MM.1S (cell line): ENCODE measurements at regions not wholly inside any gene's neighbourhood (a gene's known extent, or its start where the extent isn't known, plus 50 kb on each side); places are given as distances from the start of the nearest gene placed in this dataset.
"Not testable (repeated sequence)": the region's sequence is repeated elsewhere in the genome, so short reads cannot be mapped to it uniquely, and the experiment has no call there.

Experiments
- DNase-seq: peaks from one replicate; pipeline ENCODE4 v3.0.0-alpha.2; 2015
- H2AFZ ChIP-seq: fragments of 300-600 bp; sonication (generic); 2 replicates; pipeline ENCODE4 v1.6.0; 2016; ENCODE audit warnings: antibody characterized with exemption, low read length
- H3F3A ChIP-seq: fragments of 300-600 bp; sonication (generic); 2 replicates; pipeline ENCODE4 v1.6.1; 2016; ENCODE audit warnings: mild to moderate bottlenecking, antibody characterized with exemption, low read length, moderate library complexity, mixed read lengths; ENCODE audit not compliant: insufficient read depth
- H3K27ac ChIP-seq: fragments of 300-600 bp; sonication (generic); 2 replicates; pipeline ENCODE4 v1.5.1; 2016; ENCODE audit warnings: mild to moderate bottlenecking, low read length
- H3K27me3 ChIP-seq: fragments of 300-600 bp; sonication (generic); replicated peaks from 2 replicates; pipeline ENCODE4 v1.6.0; 2016; ENCODE audit warnings: low read length; ENCODE audit not compliant: insufficient read depth
- H3K36me3 ChIP-seq: fragments of 300-600 bp; sonication (generic); replicated peaks from 2 replicates; pipeline ENCODE4 v1.6.1; 2016; ENCODE audit warnings: mild to moderate bottlenecking, low read length, mixed read lengths; ENCODE audit not compliant: insufficient read depth
- H3K4me1 ChIP-seq: fragments of 300-600 bp; sonication (generic); 2 replicates; pipeline ENCODE4 v1.6.1; 2016; ENCODE audit warnings: low read length, mixed read lengths
- H3K4me2 ChIP-seq: fragments of 300-600 bp; sonication (generic); 2 replicates; pipeline ENCODE4 v1.6.0; 2016; ENCODE audit warnings: low read depth, low read length
- H3K4me3 ChIP-seq: fragments of 300-600 bp; sonication (generic); 2 replicates; pipeline ENCODE4 v1.5.1; 2016; ENCODE audit warnings: low read length, mixed read lengths
- H3K79me2 ChIP-seq: fragments of 300-600 bp; sonication (generic); 2 replicates; pipeline ENCODE4 v1.6.1; 2016; ENCODE audit warnings: mixed run types, low read length, mixed read lengths
- H3K9ac ChIP-seq: fragments of 300-600 bp; sonication (generic); 2 replicates; pipeline ENCODE4 v1.6.1; 2016; ENCODE audit warnings: low read length, mixed read lengths
- H3K9me2 ChIP-seq: fragments of 300-600 bp; sonication (generic); replicated peaks from 2 replicates; pipeline ENCODE4 v1.6.1; 2016; ENCODE audit warnings: mild to moderate bottlenecking, low read length, mixed read lengths; ENCODE audit not compliant: insufficient read depth
- H3K9me3 ChIP-seq: fragments of 300-600 bp; sonication (generic); replicated peaks from 2 replicates; pipeline ENCODE4 v1.6.1; 2016; ENCODE audit warnings: mild to moderate bottlenecking, low read length, mixed read lengths; ENCODE audit not compliant: insufficient read depth
- H4K20me1 ChIP-seq: fragments of 300-600 bp; sonication (generic); 2 replicates; pipeline ENCODE4 v1.6.1; 2016; ENCODE audit warnings: mild to moderate bottlenecking, low read length, moderate library complexity, mixed read lengths; ENCODE audit not compliant: insufficient read depth
- EZH2 ChIP-seq: fragments of 300-600 bp; sonication (generic); optimal IDR thresholded peaks from 2 replicates; pipeline ENCODE3; 2017; ENCODE audit warnings: low read depth, mild to moderate bottlenecking, antibody characterized with exemption, low read length, mixed read lengths
- EZH2phosphoT487 ChIP-seq: fragments of 300-600 bp; sonication (generic); IDR thresholded peaks from 2 replicates; pipeline ENCODE4 v1.6.1; 2018; ENCODE audit warnings: antibody characterized with exemption, low read length
- TF ChIP-seq, protein P1 (sequence below): fragments of 300-600 bp; sonication (generic); IDR thresholded peaks from 2 replicates; pipeline ENCODE4 v1.5.1; 2016; ENCODE audit warnings: antibody characterized with exemption, low read length, mixed read lengths

DNA sequence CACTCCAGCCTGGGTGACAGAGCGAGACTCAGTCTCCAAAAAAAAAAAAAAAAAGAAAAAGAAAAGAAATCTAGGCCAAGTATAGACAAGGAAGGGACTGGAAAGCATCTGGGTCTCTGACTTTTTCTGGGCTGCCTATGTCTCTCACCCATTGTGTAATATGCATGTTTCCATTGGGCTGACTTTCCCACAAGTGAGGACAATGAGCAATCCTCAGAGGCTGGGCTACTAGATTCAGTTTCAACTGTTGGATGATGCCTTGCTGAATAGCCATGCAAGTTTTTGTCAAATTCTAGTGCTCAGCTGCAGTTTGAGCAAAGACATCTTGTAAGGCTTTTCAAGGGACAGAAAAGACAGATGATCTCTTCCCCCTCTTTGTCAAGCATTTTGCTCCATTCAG lies 82.1 kb downstream of the PHAX start:
- Histone ChIP-seq H3K27ac (no peak overlapping the region), H3K9me2 (no peaks in the 10 kb centered on the region), H3K4me2 (no peak overlapping the region), H3K9me3 (no peaks in the 10 kb centered on the region), H3K27me3 (no peaks in the 10 kb centered on the region), H3F3A (no peaks in the 10 kb centered on the region; the same call in 1 of the 2 replicates), H3K9ac (no peak overlapping the region), H2AFZ (no peak overlapping the region), H3K36me3 (no peaks in the 10 kb centered on the region), H3K4me1 (peaks cover 21% of the 10 kb centered on the region), H4K20me1 (no peaks in the 10 kb centered on the region), H3K79me2 (no peaks in the 10 kb centered on the region), H3K4me3 (no peak overlapping the region)
- TF ChIP-seq EZH2 (no peak), EZH2phosphoT487 (no peak)
- TF ChIP-seq, protein P1, sequence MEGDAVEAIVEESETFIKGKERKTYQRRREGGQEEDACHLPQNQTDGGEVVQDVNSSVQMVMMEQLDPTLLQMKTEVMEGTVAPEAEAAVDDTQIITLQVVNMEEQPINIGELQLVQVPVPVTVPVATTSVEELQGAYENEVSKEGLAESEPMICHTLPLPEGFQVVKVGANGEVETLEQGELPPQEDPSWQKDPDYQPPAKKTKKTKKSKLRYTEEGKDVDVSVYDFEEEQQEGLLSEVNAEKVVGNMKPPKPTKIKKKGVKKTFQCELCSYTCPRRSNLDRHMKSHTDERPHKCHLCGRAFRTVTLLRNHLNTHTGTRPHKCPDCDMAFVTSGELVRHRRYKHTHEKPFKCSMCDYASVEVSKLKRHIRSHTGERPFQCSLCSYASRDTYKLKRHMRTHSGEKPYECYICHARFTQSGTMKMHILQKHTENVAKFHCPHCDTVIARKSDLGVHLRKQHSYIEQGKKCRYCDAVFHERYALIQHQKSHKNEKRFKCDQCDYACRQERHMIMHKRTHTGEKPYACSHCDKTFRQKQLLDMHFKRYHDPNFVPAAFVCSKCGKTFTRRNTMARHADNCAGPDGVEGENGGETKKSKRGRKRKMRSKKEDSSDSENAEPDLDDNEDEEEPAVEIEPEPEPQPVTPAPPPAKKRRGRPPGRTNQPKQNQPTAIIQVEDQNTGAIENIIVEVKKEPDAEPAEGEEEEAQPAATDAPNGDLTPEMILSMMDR: no peak
- no peak for DNase-seq

DNA sequence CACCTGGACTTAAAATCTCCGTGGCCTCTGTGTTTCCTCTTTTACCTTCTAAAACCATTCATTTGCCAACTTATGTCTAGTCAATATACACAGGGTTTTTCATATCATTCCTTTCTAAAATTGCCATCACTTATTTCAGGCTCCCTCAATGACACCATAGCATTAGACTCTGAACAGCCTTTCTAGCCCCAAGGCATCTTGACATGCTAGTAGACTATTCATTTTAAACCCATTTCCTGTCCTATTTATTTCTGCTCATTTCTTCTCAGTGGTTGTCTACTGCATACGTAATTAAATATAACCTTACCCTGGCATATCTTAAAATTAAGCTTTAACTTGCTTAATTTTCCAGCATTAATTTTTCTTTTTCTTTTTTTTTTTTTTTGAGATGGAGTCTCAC lies 83.2 kb downstream of the PHAX start:
- Histone ChIP-seq H3K36me3 (no peaks in the 10 kb centered on the region), H3K27ac (no peak overlapping the region), H3K9me3 (no peaks in the 10 kb centered on the region), H3K4me3 (no peak overlapping the region), H3F3A (no peaks in the 10 kb centered on the region; the same call in 1 of the 2 replicates), H3K4me1 (peaks cover 21% of the 10 kb centered on the region), H3K27me3 (no peaks in the 10 kb centered on the region), H4K20me1 (no peaks in the 10 kb centered on the region), H3K9ac (no peak overlapping the region), H3K9me2 (no peaks in the 10 kb centered on the region), H3K4me2 (no peak overlapping the region), H2AFZ (no peak overlapping the region), H3K79me2 (no peaks in the 10 kb centered on the region)
- no peak for DNase-seq
- TF ChIP-seq EZH2phosphoT487 (no peak), EZH2 (no peak)
- TF ChIP-seq, protein P1: no peak

DNA sequence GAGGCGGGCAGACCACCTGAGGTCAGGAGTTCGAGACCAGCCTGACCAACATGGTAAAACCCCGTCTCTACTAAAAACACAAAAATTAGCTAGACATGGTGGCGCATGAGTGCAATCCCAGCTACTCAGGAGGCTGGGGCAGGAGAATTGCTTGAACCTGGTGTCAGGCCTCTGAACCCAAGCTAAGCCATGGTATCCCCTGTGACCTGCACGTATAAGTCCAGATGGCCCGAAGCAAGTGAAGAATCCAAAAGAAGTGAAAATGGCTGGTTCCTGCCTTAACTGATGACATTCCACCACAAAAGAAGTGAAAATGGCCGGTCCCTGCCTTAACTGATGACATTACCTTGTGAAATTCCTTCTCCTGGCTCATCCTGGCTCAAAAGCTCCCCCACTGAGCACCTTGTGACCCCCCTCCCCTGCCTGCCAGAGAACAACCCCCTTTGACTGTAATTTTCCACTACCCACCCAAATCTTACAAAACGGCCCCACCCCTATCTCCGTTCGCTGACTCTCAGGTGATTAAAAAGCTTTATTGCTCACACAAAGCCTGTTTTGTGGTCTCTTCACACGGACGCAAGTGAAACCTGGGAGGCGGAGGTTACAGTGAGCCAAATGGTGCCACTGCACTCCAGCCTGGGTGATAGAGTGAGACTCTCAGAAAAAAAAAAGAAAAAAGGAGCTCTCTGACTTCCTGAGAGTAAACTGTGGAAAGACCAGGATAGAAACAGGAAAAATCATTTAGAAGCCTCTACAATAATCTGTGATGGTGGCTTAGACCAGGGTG lies 84.1 kb downstream of the PHAX start:
- H2AFZ ChIP-seq: not testable (repeated sequence)

DNA sequence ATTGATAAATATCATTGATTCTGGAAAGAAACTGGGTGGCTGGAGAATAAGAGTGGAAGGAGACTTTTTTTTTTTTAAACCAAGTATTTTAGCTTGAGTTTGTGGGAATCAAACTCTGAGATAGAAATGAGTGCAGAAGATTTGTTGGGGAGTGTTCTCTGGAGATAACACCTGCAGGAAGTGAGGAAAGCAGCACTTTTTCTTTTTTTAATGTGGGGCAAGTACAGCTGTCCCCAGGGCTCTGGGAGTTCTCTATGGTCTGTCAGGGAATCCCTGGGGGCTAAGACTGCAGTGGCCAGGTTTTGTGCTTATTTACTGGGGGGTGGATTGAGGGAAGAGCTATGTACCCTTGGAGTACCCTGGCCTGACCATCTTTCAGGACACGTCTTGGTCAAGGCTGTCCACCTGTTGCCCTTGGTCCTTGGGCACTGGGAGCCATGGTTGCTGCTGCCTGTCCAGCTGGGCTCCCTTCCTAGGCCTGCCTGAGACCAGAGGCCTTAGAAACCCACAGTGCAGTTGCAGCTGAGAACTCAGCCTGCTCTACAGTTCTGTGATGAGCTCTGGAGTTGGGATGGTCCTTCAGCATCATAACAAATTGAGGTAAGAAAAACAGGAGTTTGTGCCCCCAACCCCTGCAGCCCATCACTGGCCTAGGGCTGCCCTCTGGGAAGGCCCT lies 85.8 kb downstream of the PHAX start:
- no peak for TF ChIP-seq EZH2
- TF ChIP-seq, protein P1: no peak
- no peak for TF ChIP-seq EZH2phosphoT487
- H3F3A ChIP-seq: no peaks in the 10 kb centered on the region; the same call in 1 of the 2 replicates
- H3K79me2 ChIP-seq: no peaks in the 10 kb centered on the region
- H3K4me3 ChIP-seq: no peak overlapping the region
- H3K9ac ChIP-seq: no peak overlapping the region
- no peak overlapping the region; the same call in 1 of the 2 replicates for H2AFZ ChIP-seq
- H3K36me3 ChIP-seq: no peaks in the 10 kb centered on the region
- no peak for DNase-seq
- peaks cover 11% of the 10 kb centered on the region for H3K4me1 ChIP-seq
- H3K4me2 ChIP-seq: no peak overlapping the region; the same call in 1 of the 2 replicates
- no peaks in the 10 kb centered on the region for H4K20me1 ChIP-seq
- H3K27ac ChIP-seq: no peak overlapping the region
- H3K9me2 ChIP-seq: no peaks in the 10 kb centered on the region
- H3K9me3 ChIP-seq: no peaks in the 10 kb centered on the region
- H3K27me3 ChIP-seq: no peaks in the 10 kb centered on the region

More for the DNA sequence above, 84.1 kb downstream of the PHAX start:
- not testable (repeated sequence) for H3K9me3 ChIP-seq, DNase-seq, H3F3A ChIP-seq, H3K4me2 ChIP-seq, H3K79me2 ChIP-seq, H3K4me3 ChIP-seq, H3K36me3 ChIP-seq, H3K27ac ChIP-seq, H4K20me1 ChIP-seq, H3K9me2 ChIP-seq, H3K9ac ChIP-seq, H3K27me3 ChIP-seq
- H3K4me1 ChIP-seq: peaks cover 18% of the 10 kb centered on the region
